IPS DF 4.7 (cell line): ENCODE measurements at regions not wholly inside any gene's neighbourhood (a gene's known extent, or its start where the extent isn't known, plus 50 kb on each side); places are given as distances from the start of the nearest gene placed in this dataset.

Experiments used
- DNase-seq: peaks from one replicate; pipeline ENCODE4 v3.0.0-alpha.2; 2013; ENCODE audit warnings: low spot score; ENCODE audit errors: extremely low read depth

DNA sequence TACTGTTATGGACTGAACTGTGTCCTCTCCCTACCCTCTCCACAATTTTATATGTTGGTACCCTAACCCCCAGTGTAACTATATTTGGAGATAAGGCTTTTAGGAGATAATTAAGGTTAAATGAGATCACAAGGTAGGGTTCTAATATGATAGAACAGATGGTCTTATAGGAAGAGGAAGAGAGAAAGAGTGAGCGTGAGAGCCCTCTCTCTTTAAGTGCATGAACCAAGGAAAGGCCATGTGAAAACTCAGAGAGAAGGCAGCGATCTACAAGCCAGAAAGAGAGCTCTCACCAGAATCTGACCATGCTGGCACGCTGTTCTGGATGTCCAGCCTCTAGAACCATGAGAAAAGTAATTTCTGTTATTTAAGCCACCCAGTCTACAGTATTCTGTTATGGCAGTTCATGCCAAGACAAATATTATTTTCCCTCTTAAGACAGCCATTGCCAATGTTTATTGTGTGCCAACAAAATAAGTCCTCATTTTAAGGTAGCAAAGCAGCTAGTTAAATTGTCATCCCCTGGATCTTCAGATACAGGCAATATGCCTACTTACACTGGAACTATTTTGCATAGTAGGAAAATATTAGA, 336.2 kb downstream of the MID1IP1 start:
- DNase-seq: no peak

DNA sequence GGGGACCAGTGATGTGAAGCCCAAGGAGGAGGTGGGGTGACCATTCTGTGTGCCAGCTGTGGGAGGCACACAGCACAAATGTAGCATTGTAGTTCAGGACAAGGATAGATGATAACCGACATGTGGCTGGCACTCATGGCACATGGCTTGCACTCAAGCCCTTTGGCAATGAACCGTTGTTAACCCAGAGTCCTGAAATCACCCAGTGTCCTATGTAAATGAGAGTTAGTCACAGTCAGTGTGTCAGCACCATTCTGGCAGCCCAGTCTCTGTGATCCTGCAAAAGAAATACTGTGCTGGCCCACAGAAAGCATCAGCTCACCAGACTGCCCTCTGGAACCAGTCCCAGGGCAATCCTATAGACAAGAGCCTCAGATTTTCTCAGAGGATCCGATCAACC, 339.3 kb downstream of the MID1IP1 start:
- DNase-seq: no peak

DNA sequence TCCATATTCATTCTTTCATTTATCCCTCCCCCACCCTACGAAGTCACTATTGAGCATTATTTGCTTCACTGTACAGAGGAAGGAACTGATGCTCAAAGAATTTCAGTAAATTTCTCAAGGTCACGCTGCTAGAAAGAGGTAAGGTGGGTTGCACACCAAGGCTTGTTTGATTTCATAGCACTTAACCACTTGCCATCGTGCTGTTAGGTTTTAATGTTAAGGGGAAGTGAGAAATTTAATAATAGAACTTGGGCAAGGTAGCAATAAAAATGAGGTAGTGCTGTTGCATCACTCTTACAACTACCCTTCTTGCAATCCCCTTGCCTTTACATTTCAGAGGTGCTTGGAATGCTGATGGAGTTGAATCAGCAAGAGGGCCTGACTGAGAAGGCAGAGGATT, 343.1 kb downstream of the MID1IP1 start:
- DNase-seq: no peak

- DNase-seq: no peak
Observed at GRCh38 chrX:39144956-39145355, 343.7 kb downstream of the MID1IP1 start.

GRCh38 chrX:39145859-39146258, 344.6 kb downstream of the MID1IP1 start:
- DNase-seq: no peak

GRCh38 chrX:39149761-39150160, 348.5 kb downstream of the MID1IP1 start:
- DNase-seq: no peak

DNA sequence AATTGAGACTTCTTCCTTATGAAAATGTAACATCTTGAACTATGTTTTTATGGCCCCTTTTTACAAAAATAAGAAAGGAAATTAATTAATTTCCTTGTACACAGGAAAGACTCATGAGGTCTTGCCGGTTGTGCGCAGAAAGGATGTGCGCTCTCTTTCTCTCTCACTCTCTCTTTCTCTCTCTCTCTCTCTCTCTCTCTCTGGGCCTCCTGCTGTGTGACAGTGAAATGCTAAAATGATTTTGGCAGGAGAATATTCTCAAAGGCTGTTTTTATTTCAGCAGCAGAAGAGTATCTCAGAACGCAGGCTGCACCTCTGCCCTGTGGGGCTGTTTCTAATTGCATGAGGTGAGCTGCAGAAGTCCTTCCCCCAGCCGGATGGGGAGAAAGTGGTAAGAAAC, 349.0 kb downstream of the MID1IP1 start:
- DNase-seq: no peak

GRCh38 chrX:39150621-39151020, 349.4 kb downstream of the MID1IP1 start:
- DNase-seq: no peak

DNA sequence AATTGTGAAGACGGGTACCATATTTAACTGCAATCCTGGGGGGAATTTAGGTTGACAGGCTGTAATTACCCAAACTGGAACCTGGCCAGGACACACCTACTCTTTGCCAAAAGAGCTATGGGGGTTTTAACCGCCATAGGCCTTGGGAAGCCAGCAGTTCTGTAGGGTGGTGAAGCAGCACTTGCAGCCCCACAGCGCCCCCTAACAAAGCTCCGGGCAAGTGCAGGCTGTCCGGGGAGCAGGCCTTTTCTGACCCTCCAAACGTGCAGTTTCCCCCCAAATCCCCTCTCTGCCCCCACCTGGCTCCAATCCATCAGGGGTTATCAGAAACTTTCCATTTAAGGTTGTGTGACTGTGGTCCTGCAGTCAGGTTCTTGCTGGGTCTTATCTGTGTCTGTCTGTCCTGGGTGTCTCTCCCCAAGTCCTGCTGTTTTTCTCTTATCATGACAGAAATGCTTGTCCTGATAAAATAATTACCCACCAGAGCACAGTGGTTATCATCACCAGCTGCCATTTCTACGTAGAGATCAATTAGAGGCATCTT, 350.9 kb downstream of the MID1IP1 start:
- DNase-seq: no peak

- DNase-seq: no peak
Observed at GRCh38 chrX:39156051-39156450, 354.8 kb downstream of the MID1IP1 start.

DNA sequence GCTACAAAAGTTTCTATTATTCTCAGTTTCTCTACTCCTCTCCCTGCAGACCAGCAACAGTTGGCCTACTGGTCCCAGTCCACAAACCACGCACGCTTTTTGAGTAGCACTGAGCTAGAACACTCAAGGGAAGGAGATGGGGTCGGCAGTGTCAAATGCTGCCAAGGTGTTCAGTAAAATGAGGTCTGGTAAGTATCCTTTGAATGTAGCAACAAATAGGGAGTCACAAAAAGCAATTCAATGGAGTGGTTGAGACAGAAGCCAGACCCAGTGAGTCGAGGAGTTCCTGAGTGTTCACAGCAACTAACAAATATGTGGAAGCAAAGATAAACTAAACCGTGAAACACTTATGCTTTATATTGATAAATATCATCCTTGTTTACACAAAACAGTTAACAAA, 355.7 kb downstream of the MID1IP1 start:
- no peak for DNase-seq

GRCh38 chrX:39157796-39158195, 356.5 kb downstream of the MID1IP1 start:
- DNase-seq: no peak

DNA sequence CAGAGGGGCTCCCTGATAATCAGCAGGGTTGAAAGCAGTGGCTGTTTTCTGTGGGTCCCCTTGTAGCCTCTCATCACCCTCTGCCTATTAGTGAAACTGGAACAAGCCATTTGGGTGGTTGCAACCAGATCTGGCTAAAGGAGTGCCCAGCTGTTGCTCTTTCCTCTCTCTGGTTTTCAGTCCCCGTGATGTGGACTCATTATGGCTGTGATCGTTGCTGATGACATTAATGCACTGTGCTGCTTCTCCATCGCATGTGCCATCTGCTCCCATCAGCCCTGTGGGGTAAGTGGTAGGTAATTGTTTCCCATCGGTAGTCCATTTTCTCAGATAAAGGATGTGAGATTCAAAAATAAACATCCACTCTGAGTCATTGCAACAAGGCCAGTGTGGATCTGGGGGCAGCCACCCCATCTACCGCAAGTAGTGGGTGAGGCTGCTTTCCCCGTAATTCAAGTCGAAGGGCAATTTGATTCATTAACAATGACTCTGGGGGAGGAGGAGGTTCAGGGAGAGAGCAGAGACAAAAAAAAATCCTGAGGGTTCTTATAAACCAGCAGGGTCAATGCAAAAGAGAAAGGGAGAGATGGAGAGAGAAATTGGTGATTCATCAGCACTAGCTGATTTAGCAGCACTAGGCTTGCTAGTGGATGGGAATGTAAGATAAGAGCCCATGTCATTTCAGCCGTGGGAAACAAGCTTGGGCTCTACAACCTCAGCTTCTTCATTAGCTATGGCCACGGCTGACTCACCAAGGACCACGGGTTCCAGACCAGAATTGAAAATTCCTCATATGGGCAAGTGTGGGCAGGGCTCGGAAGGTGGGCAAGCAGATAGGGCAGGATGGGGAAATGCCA, 357.8 kb downstream of the MID1IP1 start:
- DNase-seq: no peak

DNA sequence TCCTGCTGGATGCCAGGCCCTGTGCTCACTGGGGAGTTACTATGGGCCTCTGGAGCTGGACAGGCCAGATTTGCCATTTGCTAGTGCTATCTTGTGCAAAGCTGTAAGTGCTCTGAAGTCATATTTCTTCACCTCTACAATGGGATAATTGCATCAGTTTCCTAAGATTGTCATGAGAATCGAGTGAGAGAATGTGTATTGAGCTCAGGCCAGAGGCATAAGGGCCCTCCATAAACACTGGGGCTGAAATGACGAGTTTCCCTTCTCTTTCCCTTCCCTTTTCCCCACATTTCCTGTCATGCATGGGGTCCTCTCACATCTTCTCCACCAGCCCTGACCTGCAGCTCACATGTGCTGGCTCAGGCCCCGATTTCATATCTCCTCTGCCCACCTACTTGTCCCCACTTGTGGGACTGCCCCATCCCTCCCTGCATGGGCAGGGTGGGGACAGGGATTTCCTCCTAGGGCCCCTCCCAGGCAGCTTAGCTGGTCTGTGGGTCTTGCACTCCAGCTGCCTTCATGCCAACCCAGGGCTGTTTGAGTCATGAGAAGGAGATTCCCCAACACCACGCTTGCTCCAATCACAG, 358.8 kb downstream of the MID1IP1 start:
- no peak for DNase-seq

DNA sequence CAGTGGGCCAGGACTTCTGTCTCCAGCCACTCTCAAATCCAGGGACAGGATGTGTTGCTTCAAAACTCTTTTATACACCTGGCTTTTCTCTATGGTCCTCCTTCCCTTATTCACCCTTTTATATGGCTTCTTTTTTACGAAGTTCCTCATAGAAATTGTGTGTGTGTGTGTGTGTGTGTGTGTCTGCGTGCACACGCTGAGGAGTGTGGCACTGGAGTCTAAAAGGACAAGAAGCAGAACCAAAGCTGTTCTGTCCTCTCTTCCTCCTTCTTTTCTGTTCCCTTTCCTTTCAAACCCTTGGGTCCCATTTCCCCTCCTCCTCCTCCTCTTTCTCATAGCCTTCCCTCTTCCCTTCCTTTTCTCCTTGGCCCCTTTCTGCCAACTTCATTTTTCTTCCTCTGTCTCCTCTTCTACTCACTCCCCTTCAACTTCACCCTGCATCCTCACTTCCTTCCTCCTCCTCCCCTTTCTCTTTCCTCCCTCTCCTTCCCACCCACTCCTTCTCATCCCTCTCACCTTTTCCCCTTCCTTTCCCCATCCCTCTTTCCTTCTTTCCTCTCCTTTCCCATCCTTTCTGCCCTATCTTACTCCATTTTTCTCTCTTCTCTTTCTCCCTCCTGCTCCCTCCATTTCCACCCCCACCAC, 360.5 kb downstream of the MID1IP1 start:
- no peak for DNase-seq

GRCh38 chrX:39162322-39162735, 361.1 kb downstream of the MID1IP1 start:
- DNase-seq: no peak

DNA sequence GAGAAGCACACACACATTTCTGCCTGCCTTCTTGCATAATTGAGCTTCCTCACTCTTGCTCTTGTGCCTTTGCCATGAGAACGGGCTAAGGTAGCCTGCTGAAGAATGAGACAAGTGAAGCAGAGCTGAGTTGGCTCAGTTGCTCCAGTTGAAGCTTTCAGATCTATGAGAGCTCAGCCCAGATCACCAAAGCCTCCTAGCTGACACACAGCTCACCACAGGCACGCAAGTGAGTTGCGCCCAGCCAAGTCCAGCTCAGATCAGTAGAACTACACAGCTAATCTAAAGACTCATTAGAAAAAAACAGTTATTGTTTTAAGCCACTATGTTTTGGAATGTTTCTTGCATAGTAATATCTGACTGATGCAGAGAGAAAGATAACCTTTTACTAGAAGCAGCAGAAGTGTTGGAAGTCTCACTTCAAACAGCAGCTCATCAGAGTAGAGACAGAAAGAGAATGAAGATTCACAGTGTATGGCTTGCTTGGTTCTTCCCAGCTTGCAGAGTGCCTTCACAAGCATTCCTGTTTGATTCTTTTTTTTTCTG, 362.4 kb downstream of the MID1IP1 start:
- no peak for DNase-seq

- no peak for DNase-seq
Observed at GRCh38 chrX:39164212-39164611, 363.0 kb downstream of the MID1IP1 start.

DNA sequence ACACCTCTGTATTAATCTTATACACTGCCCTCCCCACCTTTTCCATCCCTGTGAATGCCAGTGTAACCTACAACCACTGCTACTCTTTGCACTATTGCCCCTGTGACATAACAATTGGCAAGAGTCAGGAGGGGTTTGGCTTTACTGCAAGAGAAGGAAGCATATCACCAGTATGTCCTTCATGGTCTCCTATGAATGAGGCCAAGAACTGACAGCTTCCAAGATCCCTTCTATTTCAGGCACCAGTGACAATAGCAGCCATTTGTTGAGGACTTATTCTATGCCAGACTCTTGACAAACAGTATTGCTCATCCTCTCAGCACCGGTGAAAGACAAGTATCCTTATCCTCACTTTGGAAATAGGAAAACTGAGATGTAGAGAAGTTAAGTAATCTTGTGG, 363.9 kb downstream of the MID1IP1 start:
- DNase-seq: no peak

DNA sequence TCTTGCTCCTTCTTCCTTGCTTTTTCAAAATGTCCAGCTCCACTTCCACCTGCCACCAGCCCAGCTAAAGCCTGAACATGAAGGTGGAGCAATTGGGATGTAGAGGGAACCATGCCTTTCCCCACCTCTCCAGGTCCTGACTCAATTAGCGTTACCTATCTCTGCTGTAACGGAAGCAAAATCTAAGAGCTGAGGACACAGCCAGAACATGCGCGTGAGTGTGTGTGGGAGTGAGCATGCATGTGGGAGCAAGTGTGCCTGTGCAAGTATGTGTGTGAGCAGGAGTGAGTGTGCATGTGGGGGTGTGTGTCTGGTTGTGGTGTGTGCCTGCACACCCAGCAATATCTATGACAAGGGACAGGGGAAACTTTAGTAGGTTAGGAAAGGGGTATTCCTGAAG, 364.5 kb downstream of the MID1IP1 start:
- no peak for DNase-seq

GRCh38 chrX:39167791-39168190, 366.5 kb downstream of the MID1IP1 start:
- DNase-seq: no peak

DNA sequence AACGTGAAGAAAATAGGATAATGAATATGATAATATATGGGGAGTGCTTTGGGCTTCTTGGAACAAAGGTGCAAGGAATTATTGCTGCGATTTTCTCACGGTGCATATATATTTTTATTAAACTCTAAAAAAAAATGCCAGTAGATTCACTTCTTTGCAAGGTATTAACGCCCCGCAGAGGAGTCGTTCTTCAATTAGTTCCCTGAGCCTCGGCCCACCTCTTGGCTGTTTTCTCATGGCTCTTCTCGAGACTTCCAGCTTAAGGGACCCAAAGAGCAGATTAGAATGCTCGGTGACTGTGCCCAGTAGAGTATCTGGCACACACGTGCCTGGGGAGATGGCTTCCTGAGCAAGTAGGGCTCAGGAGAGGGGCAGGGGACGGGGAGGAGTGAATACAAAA, 367.4 kb downstream of the MID1IP1 start:
- no peak for DNase-seq
